Fibroblast of lung (primary cell): ENCODE measurements at regions not wholly inside any gene's neighbourhood (a gene's known extent, or its start where the extent isn't known, plus 50 kb on each side); places are given as distances from the start of the nearest gene placed in this dataset.

Experiments
- CTCF ChIP-seq, 2 donors: IDR thresholded peaks in 1 of 2; conservative IDR thresholded peaks in 1 of 2; 1 replicate in 1 of 2; 2 replicates in 1 of 2; pipeline ENCODE4 v1.5.1; 2011 to 2012; ENCODE audit warnings: low read length in 2 of 2, control low read depth in 1 of 2, inconsistent platforms in 1 of 2, low read depth in 1 of 2, mild to moderate bottlenecking in 1 of 2
- EZH2 ChIP-seq: IDR thresholded peaks from 2 replicates; pipeline ENCODE4 v1.5.1; 2012; ENCODE audit warnings: low read length, control low read depth, mild to moderate bottlenecking; ENCODE audit errors: missing control alignments

GRCh38 chr2:20520128-20520527 lies 73.3 kb downstream of the RHOB start:
- TF ChIP-seq CTCF (conservative IDR thresholded peaks at IDR 0.05 in 1 of 2, IDR thresholded peaks at IDR 0.05 in 1 of 2; ENCODE audit: low read depth in 1 of 2, low read length in 2 of 2) = no peak
- no peak for TF ChIP-seq EZH2
